H9 (cell line): ENCODE measurements at regions not wholly inside any gene's neighbourhood (a gene's known extent, or its start where the extent isn't known, plus 50 kb on each side); places are given as distances from the start of the nearest gene placed in this dataset.

Experiments used
- DNase-seq: peaks from one replicate; pipeline ENCODE4 v3.0.0-alpha.2; 2017
- H2AFZ ChIP-seq: one replicate; pipeline ENCODE4 v1.6.1; 2013; ENCODE audit warnings: mild to moderate bottlenecking, low read length, control low read depth, moderate library complexity
- H2AK5ac ChIP-seq: 2 replicates; pipeline ENCODE4 v1.6.1; 2013; ENCODE audit warnings: low read length, control low read depth, mixed read lengths; ENCODE audit not compliant: insufficient read length
- H2BK120ac ChIP-seq: one replicate; pipeline ENCODE4 v1.6.1; 2013; ENCODE audit warnings: low read depth, mild to moderate bottlenecking, low read length, control low read depth, inconsistent platforms; ENCODE audit not compliant: poor library complexity, severe bottlenecking
- H2BK12ac ChIP-seq: 2 replicates; pipeline ENCODE4 v1.6.1; 2013; ENCODE audit warnings: low read length, control low read depth, mixed read lengths, low read depth; ENCODE audit not compliant: insufficient read length
- H2BK15ac ChIP-seq: 2 replicates; pipeline ENCODE4 v1.6.1; 2013; ENCODE audit warnings: low read depth, low read length, control low read depth
- H2BK20ac ChIP-seq: one replicate; pipeline ENCODE4 v1.6.1; 2013; ENCODE audit warnings: low read depth, mild to moderate bottlenecking, low read length, control low read depth, inconsistent platforms; ENCODE audit not compliant: poor library complexity, severe bottlenecking
- H2BK5ac ChIP-seq: 2 replicates; pipeline ENCODE4 v1.6.1; 2013; ENCODE audit warnings: low read length, control low read depth, mixed read lengths; ENCODE audit not compliant: insufficient read length
- H3K14ac ChIP-seq: 2 replicates; pipeline ENCODE4 v1.6.1; 2013; ENCODE audit warnings: low read length, control low read depth; ENCODE audit not compliant: insufficient read depth
- H3K18ac ChIP-seq: 2 replicates; pipeline ENCODE4 v1.6.1; 2013; ENCODE audit warnings: low read depth, mild to moderate bottlenecking, mixed read lengths, low read length, control low read depth; ENCODE audit not compliant: insufficient read length
- H3K23ac ChIP-seq: 2 replicates; pipeline ENCODE4 v1.6.1; 2013; ENCODE audit warnings: low read length, control low read depth, mixed read lengths, low read depth; ENCODE audit not compliant: insufficient read length
- H3K23me2 ChIP-seq: 2 replicates; pipeline ENCODE4 v1.6.1; 2013; ENCODE audit warnings: low read depth, mild to moderate bottlenecking, mixed read lengths, low read length, control low read depth; ENCODE audit not compliant: insufficient read length, poor library complexity, severe bottlenecking
- H3K27ac ChIP-seq: 2 replicates; pipeline ENCODE4 v1.5.1; 2013; ENCODE audit warnings: low read length, control low read depth, mixed read lengths, low read depth; ENCODE audit not compliant: insufficient read length
- H3K27me3 ChIP-seq: 2 replicates; pipeline ENCODE4 v1.6.1; 2013; ENCODE audit warnings: low read length, control low read depth, inconsistent platforms; ENCODE audit not compliant: insufficient read depth
- H3K4ac ChIP-seq: 2 replicates; pipeline ENCODE4 v1.6.1; 2013; ENCODE audit warnings: low read depth, mild to moderate bottlenecking, control low read depth, inconsistent platforms, low read length, moderate library complexity
- H3K4me1 ChIP-seq: 2 replicates; pipeline ENCODE4 v1.6.1; 2013; ENCODE audit warnings: low read length, control low read depth, inconsistent platforms; ENCODE audit not compliant: insufficient read depth
- H3K4me2 ChIP-seq: 2 replicates; pipeline ENCODE4 v1.6.1; 2013; ENCODE audit warnings: low read length, control low read depth, mixed read lengths; ENCODE audit not compliant: insufficient read length, insufficient read depth
- H3K56ac ChIP-seq: 2 replicates; pipeline ENCODE4 v1.6.1; 2013; ENCODE audit warnings: low read depth, mild to moderate bottlenecking, mixed read lengths, low read length, control low read depth; ENCODE audit not compliant: insufficient read length
- H3K79me1 ChIP-seq: 2 replicates; pipeline ENCODE4 v1.6.1; 2013; ENCODE audit warnings: low read depth, mild to moderate bottlenecking, moderate library complexity, low read length, control low read depth, inconsistent platforms; ENCODE audit not compliant: insufficient read depth, poor library complexity, severe bottlenecking
- H3K79me2 ChIP-seq: 2 replicates; pipeline ENCODE4 v1.6.1; 2013; ENCODE audit warnings: low read length, control low read depth, inconsistent platforms; ENCODE audit not compliant: insufficient read depth
- H3K9ac ChIP-seq: 2 replicates; pipeline ENCODE4 v1.6.1; 2013; ENCODE audit warnings: low read length, control low read depth, mixed read lengths; ENCODE audit not compliant: insufficient read length; ENCODE audit errors: extremely low read depth
- H3K9me3 ChIP-seq: one replicate; pipeline ENCODE4 v1.6.1; 2013; ENCODE audit warnings: low read depth, low read length, inconsistent platforms; ENCODE audit not compliant: control insufficient read depth
- H3T11ph ChIP-seq: one replicate; pipeline ENCODE4 v1.6.1; 2013; ENCODE audit warnings: mild to moderate bottlenecking, low read length, control low read depth, inconsistent platforms
- H4K20me1 ChIP-seq: one replicate; pipeline ENCODE4 v1.6.1; 2013; ENCODE audit not compliant: control insufficient read depth, insufficient read length, insufficient read depth
- H4K5ac ChIP-seq: 2 replicates; pipeline ENCODE4 v1.6.1; 2013; ENCODE audit warnings: low read depth, mild to moderate bottlenecking, mixed read lengths, low read length, control low read depth; ENCODE audit not compliant: insufficient read length
- H4K8ac ChIP-seq: replicated peaks from 2 replicates; pipeline ENCODE4 v1.6.1; 2013; ENCODE audit warnings: low read length, control low read depth, mixed read lengths, low read depth; ENCODE audit not compliant: insufficient read length
- H4K91ac ChIP-seq: 2 replicates; pipeline ENCODE4 v1.6.1; 2013; ENCODE audit warnings: low read depth, mild to moderate bottlenecking, moderate library complexity, mixed read lengths, low read length, control low read depth; ENCODE audit not compliant: insufficient read length
- H3K27ac Mint-ChIP-seq, 3 experiments: 2 replicates in 2 of 3; 3 replicates in 1 of 3; pipeline ENCODE4 v1.8.0; 2020 to 2021; ENCODE audit warnings: mixed read lengths in 3 of 3, mild to moderate bottlenecking in 1 of 3, moderate library complexity in 1 of 3
- H3K27me3 Mint-ChIP-seq: 2 replicates; pipeline ENCODE4 v1.8.0; 2021; ENCODE audit warnings: low read depth, mild to moderate bottlenecking, moderate library complexity, mixed read lengths
- H3K36me3 Mint-ChIP-seq, 3 experiments: 2 replicates in 2 of 3; 3 replicates in 1 of 3; pipeline ENCODE4 v1.8.0; 2020 to 2021; ENCODE audit warnings: low read depth in 3 of 3, mixed read lengths in 3 of 3; ENCODE audit not compliant: insufficient read depth in 1 of 3
- H3K4me1 Mint-ChIP-seq, 2 experiments: 2 replicates each; pipeline ENCODE4 v1.8.0; 2020; ENCODE audit warnings: mixed read lengths in 2 of 2
- H3K4me3 Mint-ChIP-seq, 2 experiments: 2 replicates in 1 of 2; 3 replicates in 1 of 2; pipeline ENCODE4 v1.8.0; 2020 to 2021; ENCODE audit warnings: mild to moderate bottlenecking in 2 of 2, mixed read lengths in 2 of 2, moderate library complexity in 1 of 2
- H3K9me3 Mint-ChIP-seq, 2 experiments: 2 replicates in 1 of 2; 3 replicates in 1 of 2; pipeline ENCODE4 v1.8.0; 2020; ENCODE audit warnings: mild to moderate bottlenecking in 2 of 2, mixed read lengths in 2 of 2, moderate library complexity in 1 of 2
- WGBS: extraction: QIAGEN DNeasy Blood & Tissue Kit; methylation state at CpG from one replicate; pipeline ENCODE4 v1.1.7; 2013; ENCODE audit warnings: missing lambda C conversion rate, low lambda C conversion rate, mixed read lengths; ENCODE audit not compliant: insufficient read length; ENCODE audit errors: extremely low coverage; 5-methylcytosine and 5-hydroxymethylcytosine counted together
- TF ChIP-seq, protein P1 (sequence below): fragments of 200-600 bp; sonication (generic); conservative IDR thresholded peaks from 3 replicates; pipeline ENCODE4 v1.8.0; 2021; ENCODE audit warnings: antibody characterized with exemption, mild to moderate bottlenecking

DNA sequence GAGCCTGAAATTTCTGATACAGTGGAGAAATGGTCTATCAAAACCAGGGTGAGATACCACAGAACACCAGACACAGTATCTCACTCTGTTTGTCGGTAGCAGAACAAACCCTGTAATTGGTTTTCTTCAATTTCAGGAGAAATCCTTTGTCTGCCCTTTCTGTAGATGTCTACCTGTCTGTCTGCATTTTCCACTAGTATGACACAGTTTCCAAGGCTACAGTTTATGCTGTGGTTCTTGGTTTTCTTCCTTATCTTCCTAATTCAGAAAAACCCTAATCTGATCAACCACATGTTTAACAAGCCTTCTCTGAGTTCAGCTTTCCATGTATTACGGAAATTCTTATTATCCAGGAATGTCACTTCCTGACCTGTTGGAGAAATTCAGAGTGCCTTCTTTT, 70.8 kb downstream of the SCN11A start:
- no peaks in the 10 kb centered on the region for H3K27me3 Mint-ChIP-seq
- H3K4me2 ChIP-seq = no peak overlapping the region
- no peaks in the 10 kb centered on the region for H3K23me2 ChIP-seq

More for the DNA sequence above, 70.8 kb downstream of the SCN11A start:
- no peak for DNase-seq
- H3K9me3 Mint-ChIP-seq = peaks cover 0 to 7% of the 10 kb centered on the region in 2 experiments; a peak in 4 of 5 replicates
- Histone ChIP-seq H2BK20ac (no peak overlapping the region), H4K20me1 (no peaks in the 10 kb centered on the region), H4K8ac (no peak overlapping the region), H3K56ac (no peak overlapping the region), H2BK120ac (no peak overlapping the region), H3K27ac (no peak overlapping the region), H2AK5ac (no peak overlapping the region), H2BK12ac (no peak overlapping the region), H3K14ac (no peak overlapping the region), H2AFZ (no peak overlapping the region), H3K9me3 (no peaks in the 10 kb centered on the region), H3K9ac (no peak overlapping the region), H3K79me1 (no peaks in the 10 kb centered on the region), H3T11ph (no peak overlapping the region), H4K91ac (no peak overlapping the region), H4K5ac (no peak overlapping the region), H3K4me1 (peaks cover 3% of the 10 kb centered on the region; the same call in 1 of the 2 replicates), H3K18ac (no peak overlapping the region), H3K23ac (no peak overlapping the region), H2BK5ac (no peak overlapping the region), H3K4ac (no peak overlapping the region), H2BK15ac (no peak overlapping the region), H3K79me2 (no peaks in the 10 kb centered on the region), H3K27me3 (no peaks in the 10 kb centered on the region)
- no peak overlapping the region for H3K27ac Mint-ChIP-seq
- peaks cover 2 to 12% (median 3%) of the 10 kb centered on the region in 3 experiments; a peak in 5 of 7 replicates for H3K36me3 Mint-ChIP-seq
- TF ChIP-seq, protein P1, sequence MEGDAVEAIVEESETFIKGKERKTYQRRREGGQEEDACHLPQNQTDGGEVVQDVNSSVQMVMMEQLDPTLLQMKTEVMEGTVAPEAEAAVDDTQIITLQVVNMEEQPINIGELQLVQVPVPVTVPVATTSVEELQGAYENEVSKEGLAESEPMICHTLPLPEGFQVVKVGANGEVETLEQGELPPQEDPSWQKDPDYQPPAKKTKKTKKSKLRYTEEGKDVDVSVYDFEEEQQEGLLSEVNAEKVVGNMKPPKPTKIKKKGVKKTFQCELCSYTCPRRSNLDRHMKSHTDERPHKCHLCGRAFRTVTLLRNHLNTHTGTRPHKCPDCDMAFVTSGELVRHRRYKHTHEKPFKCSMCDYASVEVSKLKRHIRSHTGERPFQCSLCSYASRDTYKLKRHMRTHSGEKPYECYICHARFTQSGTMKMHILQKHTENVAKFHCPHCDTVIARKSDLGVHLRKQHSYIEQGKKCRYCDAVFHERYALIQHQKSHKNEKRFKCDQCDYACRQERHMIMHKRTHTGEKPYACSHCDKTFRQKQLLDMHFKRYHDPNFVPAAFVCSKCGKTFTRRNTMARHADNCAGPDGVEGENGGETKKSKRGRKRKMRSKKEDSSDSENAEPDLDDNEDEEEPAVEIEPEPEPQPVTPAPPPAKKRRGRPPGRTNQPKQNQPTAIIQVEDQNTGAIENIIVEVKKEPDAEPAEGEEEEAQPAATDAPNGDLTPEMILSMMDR = no peak
- H3K4me3 Mint-ChIP-seq = no peak overlapping the region
- no CpG with 5 or more reads among the region's 2 CpGs for WGBS
- peaks cover 14 to 24% of the 10 kb centered on the region in 2 experiments for H3K4me1 Mint-ChIP-seq
